ENCODE measurements at regions not wholly inside any gene's neighbourhood (a gene's known extent, or its start where the extent isn't known, plus 50 kb on each side); places are given as distances from the start of the nearest gene placed in this dataset.

DNA sequence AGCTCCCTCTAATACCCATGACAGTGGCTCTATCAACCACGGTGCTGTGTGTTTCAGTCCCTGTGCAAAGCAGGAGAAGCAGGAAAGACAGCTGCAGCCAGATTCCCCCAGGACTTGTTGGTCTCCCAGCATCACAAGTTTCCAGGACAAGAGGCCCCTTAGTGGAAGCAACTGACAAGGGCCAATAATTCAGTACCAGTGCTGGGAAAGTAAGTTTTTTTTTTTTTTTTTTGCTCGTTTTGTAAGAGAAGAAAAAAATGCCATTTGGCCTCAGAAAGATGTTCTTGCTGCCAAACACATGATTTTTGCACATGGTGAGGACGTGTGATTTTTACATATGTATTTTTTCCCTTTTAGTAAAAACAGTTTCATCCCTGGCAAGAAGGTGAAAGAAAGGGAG lies 284.2 kb upstream of the ZMIZ1 start:
- TF ChIP-seq EZH2phosphoT487 (IDR thresholded peaks at IDR 0.05; ENCODE audit: borderline replicate concordance) (no peak), CBX3 (IDR thresholded peaks at IDR 0.05; ENCODE audit: low read depth) (no peak), POLR2AphosphoS5 (IDR thresholded peaks at IDR 0.05; ENCODE audit: low read depth, low read length) (no peak), EZH2 (IDR thresholded peaks at IDR 0.05) (no peak), FOSL1 (IDR thresholded peaks at IDR 0.05; ENCODE audit: low read depth) (no peak), POLR2A (IDR thresholded peaks at IDR 0.05; ENCODE audit: borderline replicate concordance, extremely low read depth, insufficient read depth, insufficient read length) (no peak), JUND (IDR thresholded peaks at IDR 0.05) (no peak)
- TF ChIP-seq, protein P1, sequence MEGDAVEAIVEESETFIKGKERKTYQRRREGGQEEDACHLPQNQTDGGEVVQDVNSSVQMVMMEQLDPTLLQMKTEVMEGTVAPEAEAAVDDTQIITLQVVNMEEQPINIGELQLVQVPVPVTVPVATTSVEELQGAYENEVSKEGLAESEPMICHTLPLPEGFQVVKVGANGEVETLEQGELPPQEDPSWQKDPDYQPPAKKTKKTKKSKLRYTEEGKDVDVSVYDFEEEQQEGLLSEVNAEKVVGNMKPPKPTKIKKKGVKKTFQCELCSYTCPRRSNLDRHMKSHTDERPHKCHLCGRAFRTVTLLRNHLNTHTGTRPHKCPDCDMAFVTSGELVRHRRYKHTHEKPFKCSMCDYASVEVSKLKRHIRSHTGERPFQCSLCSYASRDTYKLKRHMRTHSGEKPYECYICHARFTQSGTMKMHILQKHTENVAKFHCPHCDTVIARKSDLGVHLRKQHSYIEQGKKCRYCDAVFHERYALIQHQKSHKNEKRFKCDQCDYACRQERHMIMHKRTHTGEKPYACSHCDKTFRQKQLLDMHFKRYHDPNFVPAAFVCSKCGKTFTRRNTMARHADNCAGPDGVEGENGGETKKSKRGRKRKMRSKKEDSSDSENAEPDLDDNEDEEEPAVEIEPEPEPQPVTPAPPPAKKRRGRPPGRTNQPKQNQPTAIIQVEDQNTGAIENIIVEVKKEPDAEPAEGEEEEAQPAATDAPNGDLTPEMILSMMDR (IDR thresholded peaks at IDR 0.05 in 2 of 3, conservative IDR thresholded peaks at IDR 0.05 in 1 of 3; ENCODE audit: borderline replicate concordance in 1 of 3, insufficient read depth in 1 of 3, low read depth in 2 of 3, low read length in 2 of 3) = no peak
- TF ChIP-seq, protein P2, sequence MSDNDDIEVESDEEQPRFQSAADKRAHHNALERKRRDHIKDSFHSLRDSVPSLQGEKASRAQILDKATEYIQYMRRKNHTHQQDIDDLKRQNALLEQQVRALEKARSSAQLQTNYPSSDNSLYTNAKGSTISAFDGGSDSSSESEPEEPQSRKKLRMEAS (IDR thresholded peaks at IDR 0.05) = no peak

Measured in HCT116 (cell line).